Suprapubic skin (tissue), 4 donors: ENCODE measurements at regions not wholly inside any gene's neighbourhood (a gene's known extent, or its start where the extent isn't known, plus 50 kb on each side); places are given as distances from the start of the nearest gene placed in this dataset.
"Not testable (repeated sequence)": the region's sequence is repeated elsewhere in the genome, so short reads cannot be mapped to it uniquely, and the experiment has no call there.

Experiments used
- DNase-seq, 2 donors: peaks; one replicate each; pipeline ENCODE4 v3.0.0-alpha.2; 2019; ENCODE audit warnings: low spot score in 2 of 2
- H3K27ac ChIP-seq: fragments of 200-600 bp; sonication (generic); one replicate; pipeline ENCODE4 v1.5.1; 2019
- H3K27me3 ChIP-seq: fragments of 200-600 bp; sonication (generic); one replicate; pipeline ENCODE4 v1.5.1; 2019
- H3K36me3 ChIP-seq: fragments of 200-600 bp; sonication (generic); one replicate; pipeline ENCODE4 v1.5.1; 2019
- H3K4me1 ChIP-seq: fragments of 200-600 bp; sonication (generic); one replicate; pipeline ENCODE4 v1.5.1; 2019
- H3K4me3 ChIP-seq: fragments of 200-600 bp; sonication (generic); one replicate; pipeline ENCODE4 v1.5.1; 2019; ENCODE audit warnings: mild to moderate bottlenecking
- H3K9me3 ChIP-seq: fragments of 200-600 bp; sonication (generic); one replicate; pipeline ENCODE4 v1.5.1; 2019
- CTCF ChIP-seq, 2 donors: fragments of 200-600 bp in 1 of 2; fragments of 450-650 bp in 1 of 2; sonication (generic) in 1 of 2; IDR thresholded peaks; one replicate each; pipeline ENCODE4 v1.5.1; 2016 to 2019; ENCODE audit warnings: antibody characterized with exemption in 2 of 2, mild to moderate bottlenecking in 1 of 2, moderate library complexity in 1 of 2
- EP300 ChIP-seq: sonication (generic); formaldehyde crosslinking; IDR thresholded peaks from one replicate; pipeline ENCODE4 v1.6.1; 2017; ENCODE audit warnings: antibody characterized with exemption
- POLR2A ChIP-seq, 2 donors: fragments of 450-650 bp; IDR thresholded peaks; one replicate each; pipeline ENCODE4 v1.6.1; 2017; ENCODE audit warnings: antibody characterized with exemption in 2 of 2, mild to moderate bottlenecking in 2 of 2, moderate library complexity in 2 of 2
- POLR2AphosphoS5 ChIP-seq, 3 donors: sonication (generic); formaldehyde crosslinking; IDR thresholded peaks; one replicate each; pipeline ENCODE4 v1.6.1; 2017; ENCODE audit warnings: antibody characterized with exemption in 3 of 3
- WGBS: methylation state at CpG from one replicate; pipeline ENCODE4 v1.1.5; 2018; 5-methylcytosine and 5-hydroxymethylcytosine counted together

- no peak for TF ChIP-seq EP300
- TF ChIP-seq CTCF (IDR thresholded peaks at IDR 0.05): no peak
- no peak for TF ChIP-seq POLR2AphosphoS5 (IDR thresholded peaks at IDR 0.05)
- TF ChIP-seq POLR2A (IDR thresholded peaks at IDR 0.05): no peak
- no peaks in the 10 kb centered on the region for H3K27me3 ChIP-seq
- no peak overlapping the region for H3K4me3 ChIP-seq
- no peaks in the 10 kb centered on the region for H3K9me3 ChIP-seq
- H3K36me3 ChIP-seq: no peaks in the 10 kb centered on the region
- 95% methylated on average over 6 of the region's 10 CpGs for WGBS
- no peak overlapping the region for H3K27ac ChIP-seq
- H3K4me1 ChIP-seq: peaks cover 3% of the 10 kb centered on the region
- DNase-seq: peak in 1 of 2 donors; percentile 78
Observed at GRCh38 chr15:39000008-39000734, 435.6 kb upstream of the RASGRP1 start.

GRCh38 chr15:39009740-39010139 is 445.1 kb upstream of the RASGRP1 start:
- Histone ChIP-seq H3K4me3 (no peak overlapping the region), H3K27me3 (no peaks in the 10 kb centered on the region), H3K4me1 (no peaks in the 10 kb centered on the region), H3K27ac (no peak overlapping the region), H3K36me3 (no peaks in the 10 kb centered on the region), H3K9me3 (no peaks in the 10 kb centered on the region)
- no peak for TF ChIP-seq CTCF (IDR thresholded peaks at IDR 0.05)
- no peak for TF ChIP-seq EP300
- TF ChIP-seq POLR2AphosphoS5 (IDR thresholded peaks at IDR 0.05): no peak
- no peak for TF ChIP-seq POLR2A (IDR thresholded peaks at IDR 0.05)
- 100% methylated on average over 1 of the region's 1 CpG for WGBS
- DNase-seq: no peak

GRCh38 chr15:39011066-39011465 is 446.5 kb upstream of the RASGRP1 start:
- not testable (repeated sequence) for H3K4me1 ChIP-seq, H3K27me3 ChIP-seq, H3K4me3 ChIP-seq, DNase-seq, H3K36me3 ChIP-seq, H3K27ac ChIP-seq, H3K9me3 ChIP-seq
- 64% methylated on average over 3 of the region's 3 CpGs for WGBS

GRCh38 chr15:39013262-39013661 is 448.6 kb upstream of the RASGRP1 start:
- WGBS: 86% methylated on average over 11 of the region's 12 CpGs
- TF ChIP-seq POLR2AphosphoS5 (IDR thresholded peaks at IDR 0.05): no peak
- no peak for TF ChIP-seq POLR2A (IDR thresholded peaks at IDR 0.05)
- TF ChIP-seq CTCF (IDR thresholded peaks at IDR 0.05): no peak
- TF ChIP-seq EP300: no peak
- DNase-seq: no peak
- Histone ChIP-seq H3K4me1 (no peaks in the 10 kb centered on the region), H3K27ac (no peak overlapping the region), H3K4me3 (no peak overlapping the region), H3K36me3 (no peaks in the 10 kb centered on the region), H3K9me3 (no peaks in the 10 kb centered on the region), H3K27me3 (no peaks in the 10 kb centered on the region)

GRCh38 chr15:39014682-39015081 is 450.1 kb upstream of the RASGRP1 start:
- no peaks in the 10 kb centered on the region for H3K4me1 ChIP-seq
- TF ChIP-seq POLR2A (IDR thresholded peaks at IDR 0.05) (no peak), EP300 (no peak), POLR2AphosphoS5 (IDR thresholded peaks at IDR 0.05) (no peak), CTCF (IDR thresholded peaks at IDR 0.05) (no peak)
- no peak overlapping the region for H3K27ac ChIP-seq
- 48% methylated on average over 1 of the region's 1 CpG for WGBS
- no peak for DNase-seq
- no peaks in the 10 kb centered on the region for H3K36me3 ChIP-seq
- no peaks in the 10 kb centered on the region for H3K27me3 ChIP-seq
- H3K4me3 ChIP-seq: no peak overlapping the region
- H3K9me3 ChIP-seq: no peaks in the 10 kb centered on the region

GRCh38 chr15:39016706-39017105 is 452.1 kb upstream of the RASGRP1 start:
- Histone ChIP-seq H3K27ac (no peak overlapping the region), H3K27me3 (no peaks in the 10 kb centered on the region), H3K4me1 (no peaks in the 10 kb centered on the region), H3K4me3 (no peak overlapping the region), H3K9me3 (no peaks in the 10 kb centered on the region), H3K36me3 (no peaks in the 10 kb centered on the region)
- TF ChIP-seq EP300 (no peak), POLR2A (IDR thresholded peaks at IDR 0.05) (no peak), CTCF (IDR thresholded peaks at IDR 0.05) (no peak)
- DNase-seq: no peak
- 77% methylated on average over 3 of the region's 3 CpGs for WGBS
